Kasumi-1 (cell line): ENCODE measurements at regions not wholly inside any gene's neighbourhood (a gene's known extent, or its start where the extent isn't known, plus 50 kb on each side); places are given as distances from the start of the nearest gene placed in this dataset.
A peak's percentile ranks its signal among the peaks of the same experiment; 100 is the strongest.

Experiments used
- DNase-seq, 2 experiments: peaks; one replicate each; lab custom pipeline; 2025; lab: John Stamatoyannopoulos, UW

DNA sequence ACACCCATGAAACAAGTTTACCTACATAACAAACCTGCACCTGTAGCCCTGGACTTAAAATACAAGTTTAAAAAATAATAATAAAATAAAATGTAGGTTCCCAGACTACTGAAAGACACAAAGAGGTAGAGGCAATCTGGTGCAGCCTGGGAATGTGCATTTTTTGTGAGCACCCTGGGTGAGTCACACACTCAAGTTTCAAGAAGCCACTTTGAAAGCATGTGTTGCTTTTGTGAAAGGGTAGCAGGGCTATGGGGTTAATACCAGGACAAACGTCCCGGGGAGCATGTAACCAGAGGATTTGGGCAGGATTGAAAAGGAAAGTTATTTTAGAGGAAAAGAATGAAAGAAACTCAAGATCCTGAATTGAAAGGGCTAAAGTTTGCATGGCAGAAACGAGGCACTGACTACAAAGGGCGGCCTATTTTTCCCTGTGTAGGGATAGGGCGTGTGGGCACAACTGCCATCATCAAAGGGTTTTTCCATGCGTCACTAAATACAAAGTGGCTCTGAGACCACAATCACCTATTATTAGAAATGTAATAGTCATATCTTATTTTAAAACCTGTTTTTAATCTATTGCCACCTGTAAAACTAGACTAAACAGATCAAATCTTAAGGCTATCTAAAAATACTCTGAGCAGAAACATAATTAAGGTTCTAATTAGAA, 314.9 kb downstream of the COG6 start:
- DNase-seq: no peak

DNA sequence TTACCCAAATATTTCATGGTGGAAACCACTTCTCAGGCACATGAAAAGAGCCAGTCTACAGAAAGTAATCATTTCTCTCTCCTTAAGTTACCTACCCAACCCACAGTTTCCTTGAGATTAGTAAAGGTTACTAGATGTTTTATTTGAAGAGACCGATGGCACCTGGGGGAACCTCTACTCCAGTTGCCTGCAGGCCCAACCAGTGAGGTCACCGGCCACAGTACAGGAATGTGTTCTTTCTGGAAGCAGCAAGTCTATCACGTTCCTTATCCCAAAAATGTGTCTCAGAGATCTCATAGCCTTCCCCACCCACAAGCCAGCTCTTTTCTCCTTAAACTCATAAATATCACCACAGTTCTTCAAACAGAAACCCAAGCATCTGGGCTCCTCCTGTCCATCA, 316.1 kb downstream of the COG6 start:
- no peak for DNase-seq

- no peak for DNase-seq
These were observed 321.0 kb downstream of the COG6 start for GRCh38 chr13:39976481-39976880.

DNA sequence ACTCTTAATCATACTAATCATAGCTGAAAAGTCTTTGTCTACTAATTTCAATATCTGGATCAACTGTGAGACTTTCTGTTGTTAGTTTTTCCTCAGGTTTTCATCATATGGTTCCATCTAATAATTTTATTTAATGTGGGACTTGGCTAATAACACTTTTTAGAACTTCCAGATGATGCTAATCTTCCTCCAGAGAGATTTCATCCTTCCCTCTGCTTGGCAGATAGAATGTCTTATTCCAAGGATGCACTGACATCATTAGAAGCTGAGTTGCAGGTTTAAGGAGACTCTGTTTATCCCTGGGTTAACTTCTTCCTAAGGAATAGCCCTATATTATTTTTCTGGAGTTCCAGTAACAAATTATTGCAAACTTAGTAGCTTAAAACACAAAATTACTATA, 325.6 kb downstream of the COG6 start:
- no peak for DNase-seq

GRCh38 chr13:39982745-39983144, 327.3 kb downstream of the COG6 start:
- no peak for DNase-seq

DNA sequence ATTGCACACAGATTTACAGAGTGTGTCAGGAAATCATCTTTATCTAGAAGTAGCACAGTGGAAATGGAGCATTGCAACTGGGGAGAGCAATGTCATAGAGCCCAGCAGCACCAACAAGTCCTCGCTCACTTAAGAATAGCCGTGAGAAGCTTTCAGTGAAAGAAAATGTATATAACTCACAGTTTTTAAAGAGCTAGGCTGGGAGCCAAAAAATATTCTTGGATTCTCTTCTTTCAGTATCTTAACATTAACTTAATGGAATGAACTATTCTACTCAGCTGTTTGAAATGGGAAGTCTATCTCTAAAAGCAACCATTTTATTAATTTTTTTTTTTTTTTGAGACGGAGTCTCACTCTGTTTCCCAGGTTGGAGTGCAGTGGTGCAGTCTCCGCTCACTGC, 329.6 kb downstream of the COG6 start:
- DNase-seq: no peak

GRCh38 chr13:39988351-39988750, 332.9 kb downstream of the COG6 start:
- no peak for DNase-seq

GRCh38 chr13:39998166-39998565, 342.7 kb downstream of the COG6 start:
- peak; percentile 5 to 13 for DNase-seq

DNA sequence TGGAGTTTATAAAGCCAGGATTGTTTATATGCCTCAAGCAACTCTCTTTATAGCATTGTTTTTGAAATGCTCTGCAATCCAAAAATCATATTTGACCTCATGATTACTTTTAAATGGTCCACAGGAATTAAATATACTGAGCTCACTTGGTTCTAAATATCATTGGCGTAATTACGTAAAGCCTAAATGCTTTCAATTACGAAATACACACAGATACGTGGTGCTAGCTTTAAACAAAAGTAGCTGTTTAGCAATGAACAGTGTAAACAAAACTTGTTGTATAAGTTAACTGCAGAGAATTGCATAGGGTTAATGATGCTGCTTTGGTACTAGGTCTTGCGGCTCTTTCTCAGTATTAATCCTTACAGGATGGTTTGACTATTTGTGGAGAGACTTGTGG, 346.6 kb downstream of the COG6 start:
- no peak for DNase-seq

DNA sequence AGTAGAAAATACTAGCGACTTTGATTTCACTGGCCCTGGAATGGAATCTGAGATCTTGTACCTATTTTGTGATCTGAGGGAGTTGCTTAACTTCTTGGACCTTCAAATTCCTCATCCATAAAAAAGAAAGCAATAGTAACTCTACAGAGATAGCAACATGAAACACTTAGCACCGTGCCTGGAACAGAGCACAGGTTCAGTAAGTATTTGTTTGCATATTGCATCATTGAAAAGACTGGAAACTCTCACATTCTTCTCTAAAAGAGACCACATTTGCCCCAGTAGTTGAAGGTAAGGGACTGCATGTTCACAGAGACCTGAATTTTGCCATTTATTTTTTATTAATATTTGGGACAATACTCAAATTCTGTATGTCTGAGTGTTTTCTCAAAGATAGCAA, 358.1 kb downstream of the COG6 start:
- DNase-seq: no peak

- no peak for DNase-seq
These were observed 361.6 kb downstream of the COG6 start for GRCh38 chr13:40016953-40017660.

DNA sequence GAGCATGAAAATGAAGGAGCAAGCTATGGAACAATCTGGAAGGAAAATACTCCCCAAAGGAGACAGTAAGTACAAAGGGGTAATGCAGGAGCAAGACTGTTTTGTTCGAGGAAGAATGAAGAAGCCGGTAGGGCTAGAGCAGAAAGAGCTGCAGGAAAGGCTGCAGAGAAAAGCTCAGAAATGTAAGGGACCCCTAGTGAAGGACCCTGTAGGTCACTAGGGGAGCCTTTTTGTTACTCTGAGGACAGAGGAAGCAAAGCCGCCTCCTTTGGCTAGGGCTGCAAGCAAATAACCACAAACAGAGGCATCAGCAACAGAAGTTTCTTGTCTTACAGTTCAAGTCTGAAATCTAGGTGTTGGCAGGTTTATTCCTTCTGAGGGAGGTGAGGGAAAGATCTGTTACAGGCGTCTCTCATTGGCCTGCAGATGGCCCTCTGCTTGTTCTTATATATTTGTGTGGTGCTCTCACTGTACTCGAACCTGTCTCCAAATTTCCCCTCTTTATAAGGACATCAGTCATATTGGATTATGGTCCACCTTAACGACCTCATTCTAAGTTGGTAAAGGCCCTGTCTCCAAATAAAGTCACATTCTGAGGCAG, 362.3 kb downstream of the COG6 start:
- DNase-seq: no peak

- no peak for DNase-seq
These were observed 368.2 kb downstream of the COG6 start for GRCh38 chr13:40023595-40024203.

GRCh38 chr13:40024204-40024966, 368.9 kb downstream of the COG6 start:
- DNase-seq: no peak

- no peak for DNase-seq
These were observed 369.7 kb downstream of the COG6 start for GRCh38 chr13:40024967-40025714.

DNA sequence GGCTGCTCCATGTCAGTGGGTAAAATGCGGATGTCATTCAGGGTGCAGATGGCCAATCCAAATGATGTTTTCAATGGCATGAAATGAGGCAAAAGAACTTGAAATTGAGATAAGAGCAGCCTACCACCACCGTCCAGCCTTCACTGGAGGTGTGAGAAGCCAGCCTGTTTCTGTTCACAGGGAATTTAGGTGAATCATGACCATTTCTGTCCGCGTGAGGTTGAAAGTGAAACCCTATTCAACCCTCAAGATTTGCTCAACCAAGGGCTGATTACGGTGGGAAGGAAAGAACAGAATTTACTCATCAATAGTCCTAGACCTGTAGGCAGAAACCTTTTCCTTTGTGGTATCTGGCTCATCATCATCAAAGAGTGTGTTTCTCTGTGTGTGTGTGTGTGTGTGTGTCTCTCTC, 370.7 kb downstream of the COG6 start:
- DNase-seq: no peak

DNA sequence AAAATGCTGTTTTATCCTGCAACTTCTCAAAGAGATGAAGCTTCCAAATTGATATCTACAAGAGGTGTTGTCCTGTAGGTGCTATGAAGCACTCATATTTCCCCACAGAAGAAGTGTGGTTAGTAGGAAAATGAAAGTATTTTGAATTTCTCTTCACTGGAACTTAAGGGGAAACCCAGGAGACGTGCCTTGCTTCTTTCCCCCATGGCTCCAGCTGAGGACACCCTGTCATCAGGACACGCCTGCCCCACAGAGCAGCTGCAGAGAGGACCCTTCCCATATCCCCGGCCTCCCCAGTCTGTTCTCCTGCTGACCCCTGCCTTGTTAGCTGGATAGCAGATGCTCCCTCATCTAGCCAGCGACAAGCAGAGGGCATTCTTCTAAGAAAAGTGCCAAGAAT, 371.3 kb downstream of the COG6 start:
- no peak for DNase-seq

- DNase-seq: no peak
These were observed 373.0 kb downstream of the COG6 start for GRCh38 chr13:40028446-40028845.

DNA sequence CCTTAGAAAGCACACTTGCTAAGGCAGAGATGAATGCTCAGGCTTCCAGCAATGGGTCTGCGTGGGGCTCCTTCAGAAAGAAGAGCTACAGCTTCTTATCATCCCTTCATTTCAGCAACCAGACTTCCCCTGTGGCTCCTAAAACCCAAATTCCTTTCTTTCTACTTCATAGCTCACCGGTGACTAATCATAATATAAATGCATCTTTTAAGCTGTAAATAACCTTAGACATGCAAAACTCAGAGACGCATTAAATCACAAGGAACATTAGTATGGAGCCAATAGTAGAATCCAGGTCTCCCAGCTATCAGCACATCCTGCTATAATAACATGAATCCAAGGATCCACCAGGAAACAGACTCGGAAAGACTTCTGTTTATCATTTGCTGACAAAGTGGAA, 375.6 kb downstream of the COG6 start:
- DNase-seq: no peak

DNA sequence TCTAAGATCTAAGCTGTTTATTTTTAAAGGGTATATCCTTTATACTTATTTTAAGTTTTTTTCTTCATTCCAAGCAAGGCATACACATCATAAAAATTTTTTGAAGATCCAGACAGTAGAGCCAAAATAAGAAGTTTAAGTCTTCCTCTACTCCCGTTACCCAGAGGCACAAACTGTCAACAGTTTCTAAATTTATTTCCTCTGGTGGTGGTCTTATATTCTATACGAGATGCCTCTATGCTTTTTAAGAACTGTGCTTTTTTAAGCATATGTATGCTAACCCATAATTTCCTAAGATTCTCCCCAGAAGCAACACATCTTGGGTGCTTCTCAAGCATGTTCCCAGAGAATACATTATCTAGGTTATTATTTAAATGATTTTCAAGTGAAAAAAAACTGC, 383.6 kb downstream of the COG6 start:
- DNase-seq: no peak

GRCh38 chr13:40042991-40043390, 387.5 kb downstream of the COG6 start:
- no peak for DNase-seq

- DNase-seq: no peak
These were observed 388.3 kb downstream of the COG6 start for GRCh38 chr13:40043764-40044163.
